Lower lobe of right lung (tissue), 2 donors: ENCODE measurements at regions not wholly inside any gene's neighbourhood (a gene's known extent, or its start where the extent isn't known, plus 50 kb on each side); places are given as distances from the start of the nearest gene placed in this dataset.

ENCODE experiments used
- ATAC-seq, 2 donors: fragments of 200-7000 bp; cut with Tn5 transposase; one replicate each; pipeline ENCODE4 v1.9.1; 2020 to 2022; ENCODE audit warnings: mild to moderate bottlenecking in 2 of 2, moderate library complexity in 2 of 2
- DNase-seq: peaks from one replicate; pipeline ENCODE4 v3.0.0-alpha.2; 2020
- H3K27ac ChIP-seq: fragments of 200-600 bp; one replicate; pipeline ENCODE4 v1.8.0; 2022
- H3K27me3 ChIP-seq: fragments of 200-600 bp; one replicate; pipeline ENCODE4 v1.8.0; 2022; ENCODE audit warnings: low read depth
- H3K36me3 ChIP-seq: fragments of 200-600 bp; one replicate; pipeline ENCODE4 v1.8.0; 2022; ENCODE audit warnings: mild to moderate bottlenecking
- H3K4me1 ChIP-seq: fragments of 200-600 bp; one replicate; pipeline ENCODE4 v1.8.0; 2022
- H3K4me3 ChIP-seq: fragments of 200-600 bp; one replicate; pipeline ENCODE4 v1.8.0; 2022; ENCODE audit warnings: mild to moderate bottlenecking
- H3K9me3 ChIP-seq: fragments of 200-600 bp; one replicate; pipeline ENCODE4 v1.8.0; 2022
- CTCF ChIP-seq: fragments of 200-600 bp; IDR thresholded peaks from one replicate; pipeline ENCODE4 v1.8.0; 2022; ENCODE audit warnings: antibody characterized with exemption, mild to moderate bottlenecking
- intact Hi-C: fragments of 100-400 bp; cut with DNase I; formaldehyde crosslinking; loops from one replicate; pipeline ENCODE4 v1.11.0; 2022
- donor health status: DM: no; HTN: yes; CAD: no; lungs with severe emphysema.

- H3K27ac ChIP-seq, result no peak overlapping the region
- H3K36me3 ChIP-seq, result no peaks in the 10 kb centered on the region
- no peak for TF ChIP-seq CTCF
- intact Hi-C loops, result no loop called here
- ATAC-seq (no peak), DNase-seq (no peak)
- H3K9me3 ChIP-seq, result no peaks in the 10 kb centered on the region
- no peak overlapping the region for H3K4me3 ChIP-seq
- no peaks in the 10 kb centered on the region for H3K4me1 ChIP-seq
- H3K27me3 ChIP-seq, result no peaks in the 10 kb centered on the region
These were observed 622.3 kb upstream of the ARID1B start for GRCh38 chr6:156154896-156155295.

- Histone ChIP-seq H3K9me3 (no peaks in the 10 kb centered on the region), H3K36me3 (no peaks in the 10 kb centered on the region), H3K27ac (no peak overlapping the region), H3K27me3 (no peaks in the 10 kb centered on the region), H3K4me1 (no peaks in the 10 kb centered on the region), H3K4me3 (no peak overlapping the region)
- no peak for TF ChIP-seq CTCF
- intact Hi-C loops, result no loop called here
- DNase-seq (no peak), ATAC-seq (no peak)
These were observed 626.8 kb upstream of the ARID1B start for GRCh38 chr6:156150391-156150790.

- intact Hi-C loops, result no loop called here
- Histone ChIP-seq H3K27ac (no peak overlapping the region), H3K27me3 (no peaks in the 10 kb centered on the region), H3K4me1 (no peaks in the 10 kb centered on the region), H3K9me3 (peaks cover 5% of the 10 kb centered on the region), H3K36me3 (no peaks in the 10 kb centered on the region), H3K4me3 (no peak overlapping the region)
- ATAC-seq, result no peak
- no peak for DNase-seq
- TF ChIP-seq CTCF, result no peak
These were observed 630.3 kb upstream of the ARID1B start for GRCh38 chr6:156146891-156147290.

GRCh38 chr6:156131221-156131903 lies 645.8 kb upstream of the ARID1B start:
- Histone ChIP-seq H3K27me3 (no peaks in the 10 kb centered on the region), H3K9me3 (no peaks in the 10 kb centered on the region), H3K36me3 (no peaks in the 10 kb centered on the region), H3K4me3 (no peak overlapping the region), H3K27ac (no peak overlapping the region), H3K4me1 (no peaks in the 10 kb centered on the region)
- no peak for TF ChIP-seq CTCF
- DNase-seq (no peak), ATAC-seq (peak; percentile 57 to 76)
- intact Hi-C loops, result no loop called here

- TF ChIP-seq CTCF, result no peak
- Histone ChIP-seq H3K27me3 (no peaks in the 10 kb centered on the region), H3K27ac (no peak overlapping the region), H3K9me3 (no peaks in the 10 kb centered on the region), H3K36me3 (no peaks in the 10 kb centered on the region), H3K4me3 (no peak overlapping the region), H3K4me1 (no peaks in the 10 kb centered on the region)
- intact Hi-C loops, result no loop called here
- ATAC-seq, result no peak
- DNase-seq, result no peak
These were observed 650.6 kb upstream of the ARID1B start for GRCh38 chr6:156126535-156126934.
